ENCODE measurements at regions not wholly inside any gene's neighbourhood (a gene's known extent, or its start where the extent isn't known, plus 50 kb on each side); places are given as distances from the start of the nearest gene placed in this dataset.

- TF ChIP-seq CTCF (IDR thresholded peaks at IDR 0.05): no peak
These were observed 211.4 kb downstream of the EPHA4 start for GRCh38 chr2:221360742-221361141.

- no peak for TF ChIP-seq CTCF (IDR thresholded peaks at IDR 0.05)
These were observed 210.5 kb downstream of the EPHA4 start for GRCh38 chr2:221361633-221362032.

GRCh38 chr2:221364672-221365071, 207.4 kb downstream of the EPHA4 start:
- no peak for TF ChIP-seq CTCF (IDR thresholded peaks at IDR 0.05)

Data from LNCAP (cell line).